ENCODE measurements at regions not wholly inside any gene's neighbourhood (a gene's known extent, or its start where the extent isn't known, plus 50 kb on each side); places are given as distances from the start of the nearest gene placed in this dataset.

DNA sequence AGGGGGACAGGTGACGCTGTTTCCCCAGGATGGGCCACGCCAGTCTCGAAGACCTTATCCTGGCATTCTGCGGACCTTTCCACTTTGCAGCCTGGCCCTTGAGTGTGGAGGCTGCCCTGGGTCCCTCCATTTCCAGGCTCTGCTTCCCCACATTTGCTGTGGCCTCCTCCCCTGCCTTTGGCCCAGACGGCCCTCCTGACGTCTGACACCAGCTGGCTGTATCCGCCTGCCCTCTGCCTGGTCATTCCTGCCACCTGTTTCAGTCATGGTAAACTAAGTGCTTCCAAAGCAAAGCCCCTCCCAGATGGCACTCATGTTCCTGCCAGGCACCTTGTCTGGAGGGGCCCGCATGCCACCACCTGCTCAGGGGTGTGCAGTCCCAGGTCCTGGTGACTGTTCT, 95.1 kb downstream of the ASB1 start:
- Histone ChIP-seq H3K4me3 (ENCODE audit: low read depth in 1 of 2, low read length in 2 of 2) (no peak overlapping the region), H3K27me3 (ENCODE audit: insufficient read depth, low read length, poor library complexity) (no peaks in the 10 kb centered on the region), H4K20me1 (ENCODE audit: insufficient read depth, low read length) (no peaks in the 10 kb centered on the region), H3K27ac (ENCODE audit: low read length) (no peak overlapping the region), H3K4me2 (ENCODE audit: insufficient read depth, low read length) (no peak overlapping the region), H2AFZ (ENCODE audit: low read depth, low read length) (no peak overlapping the region), H3K36me3 (ENCODE audit: insufficient read depth, low read length) (no peaks in the 10 kb centered on the region), H3K9ac (ENCODE audit: low read depth, low read length) (no peak overlapping the region), H3K9me3 (ENCODE audit: insufficient read depth, low read length, severe bottlenecking) (peaks cover 18% of the 10 kb centered on the region), H3K4me1 (ENCODE audit: insufficient read depth, low read length) (no peaks in the 10 kb centered on the region), H3K79me2 (ENCODE audit: insufficient read depth, low read length) (no peaks in the 10 kb centered on the region)
- DNase-seq (no peak), ATAC-seq (ENCODE audit: insufficient read depth, low read depth) (no peak)
- TF ChIP-seq, protein P1, sequence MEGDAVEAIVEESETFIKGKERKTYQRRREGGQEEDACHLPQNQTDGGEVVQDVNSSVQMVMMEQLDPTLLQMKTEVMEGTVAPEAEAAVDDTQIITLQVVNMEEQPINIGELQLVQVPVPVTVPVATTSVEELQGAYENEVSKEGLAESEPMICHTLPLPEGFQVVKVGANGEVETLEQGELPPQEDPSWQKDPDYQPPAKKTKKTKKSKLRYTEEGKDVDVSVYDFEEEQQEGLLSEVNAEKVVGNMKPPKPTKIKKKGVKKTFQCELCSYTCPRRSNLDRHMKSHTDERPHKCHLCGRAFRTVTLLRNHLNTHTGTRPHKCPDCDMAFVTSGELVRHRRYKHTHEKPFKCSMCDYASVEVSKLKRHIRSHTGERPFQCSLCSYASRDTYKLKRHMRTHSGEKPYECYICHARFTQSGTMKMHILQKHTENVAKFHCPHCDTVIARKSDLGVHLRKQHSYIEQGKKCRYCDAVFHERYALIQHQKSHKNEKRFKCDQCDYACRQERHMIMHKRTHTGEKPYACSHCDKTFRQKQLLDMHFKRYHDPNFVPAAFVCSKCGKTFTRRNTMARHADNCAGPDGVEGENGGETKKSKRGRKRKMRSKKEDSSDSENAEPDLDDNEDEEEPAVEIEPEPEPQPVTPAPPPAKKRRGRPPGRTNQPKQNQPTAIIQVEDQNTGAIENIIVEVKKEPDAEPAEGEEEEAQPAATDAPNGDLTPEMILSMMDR (IDR thresholded peaks at IDR 0.05; ENCODE audit: borderline replicate concordance, extremely low read depth, low read length, poor library complexity, severe bottlenecking) = no peak
- no peak for TF ChIP-seq EZH2 (IDR thresholded peaks at IDR 0.05; ENCODE audit: borderline replicate concordance, low read depth, low read length, severe bottlenecking)

DNA sequence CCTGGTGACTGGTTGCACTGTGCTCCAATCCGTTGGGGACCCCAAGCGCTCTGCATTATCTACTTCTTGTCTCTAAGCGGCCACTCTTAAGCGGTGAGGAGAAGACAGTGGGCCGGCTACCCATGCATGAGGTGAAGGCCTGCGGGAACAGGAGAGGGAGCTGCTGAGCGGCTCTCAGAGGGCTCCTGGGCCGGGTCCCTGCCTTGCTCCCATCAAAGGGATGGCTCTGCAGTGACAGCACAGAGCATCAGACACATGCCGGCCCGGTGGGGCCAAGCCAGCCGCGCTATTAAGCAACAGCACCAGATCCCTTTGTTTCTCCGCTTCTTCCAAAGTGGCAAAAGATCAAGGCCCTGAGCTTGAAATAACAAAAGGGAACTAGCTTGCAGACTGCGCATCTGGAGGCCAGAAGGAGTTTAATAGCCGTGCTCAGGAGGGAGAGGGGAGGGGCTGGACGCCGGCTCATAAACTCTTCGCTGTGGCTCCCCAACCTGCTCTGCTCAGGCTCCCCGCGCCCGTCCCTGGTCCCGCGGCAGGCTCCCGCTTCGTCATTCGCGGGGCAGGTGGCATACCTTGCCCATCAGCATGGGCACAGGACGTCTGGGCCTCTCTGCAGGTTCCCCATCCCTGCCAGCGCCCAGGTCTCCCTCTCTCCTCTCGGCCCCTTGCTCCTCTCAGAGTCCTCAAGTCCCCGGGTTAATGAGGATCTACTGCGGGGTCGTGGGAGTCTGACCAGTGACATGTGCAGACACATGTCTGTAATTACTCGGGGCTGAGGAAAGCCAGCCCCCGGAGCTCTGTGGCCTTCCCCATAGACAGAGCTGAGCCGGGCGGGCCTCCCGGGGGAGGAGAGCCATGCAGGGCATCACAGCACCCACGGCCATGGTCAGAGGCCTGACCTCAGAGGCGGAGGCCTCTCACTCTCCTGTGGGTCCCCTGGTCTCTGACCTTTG, 96.7 kb downstream of the ASB1 start:
- TF ChIP-seq, protein P1 (IDR thresholded peaks at IDR 0.05; ENCODE audit: borderline replicate concordance, extremely low read depth, low read length, poor library complexity, severe bottlenecking) = no peak
- no peak for TF ChIP-seq EZH2 (IDR thresholded peaks at IDR 0.05; ENCODE audit: borderline replicate concordance, low read depth, low read length, severe bottlenecking)
- Histone ChIP-seq H3K4me3 (ENCODE audit: low read depth in 1 of 2, low read length in 2 of 2) (no peak overlapping the region), H3K27me3 (ENCODE audit: insufficient read depth, low read length, poor library complexity) (no peaks in the 10 kb centered on the region), H2AFZ (ENCODE audit: low read depth, low read length) (no peak overlapping the region), H3K9ac (ENCODE audit: low read depth, low read length) (no peak overlapping the region), H3K36me3 (ENCODE audit: insufficient read depth, low read length) (no peaks in the 10 kb centered on the region), H3K27ac (ENCODE audit: low read length) (no peak overlapping the region), H3K79me2 (ENCODE audit: insufficient read depth, low read length) (no peaks in the 10 kb centered on the region), H3K4me2 (ENCODE audit: insufficient read depth, low read length) (no peak overlapping the region), H3K9me3 (ENCODE audit: insufficient read depth, low read length, severe bottlenecking) (peaks cover 6% of the 10 kb centered on the region), H3K4me1 (ENCODE audit: insufficient read depth, low read length) (no peaks in the 10 kb centered on the region), H4K20me1 (ENCODE audit: insufficient read depth, low read length) (no peaks in the 10 kb centered on the region)
- ATAC-seq (ENCODE audit: insufficient read depth, low read depth) (no peak), DNase-seq (no peak)

DNA sequence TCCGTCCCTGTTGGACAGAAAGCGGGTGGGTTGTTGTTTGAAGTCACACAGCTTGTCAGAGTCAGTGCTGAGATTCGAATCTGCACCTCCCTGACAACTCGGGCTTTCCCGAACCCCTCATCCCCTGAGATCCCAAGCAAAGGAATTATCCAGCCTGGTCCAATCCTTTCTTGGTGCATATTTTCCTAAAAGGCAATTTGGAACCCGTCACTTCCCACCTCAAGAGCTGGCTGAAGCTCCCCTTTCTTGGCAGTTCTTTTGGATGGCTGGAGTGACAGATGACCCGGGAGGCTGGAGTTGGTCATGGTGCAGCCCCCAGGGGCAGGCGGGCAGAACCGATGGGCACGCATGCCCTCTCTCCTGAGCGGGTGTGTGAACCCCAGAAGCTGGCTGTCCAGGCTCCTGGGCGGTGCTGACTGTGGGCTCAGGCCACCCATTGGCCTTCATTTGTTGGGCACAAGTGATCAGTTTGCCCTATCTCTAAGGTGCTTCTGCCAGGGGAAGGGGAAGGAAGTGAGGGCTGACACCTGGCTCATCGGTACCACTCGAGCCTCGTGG, 97.8 kb downstream of the ASB1 start:
- DNase-seq = no peak
- no peak for ATAC-seq (ENCODE audit: insufficient read depth, low read depth)
- no peak overlapping the region for H3K4me3 ChIP-seq (ENCODE audit: low read depth in 1 of 2, low read length in 2 of 2)
- no peak overlapping the region for H3K27ac ChIP-seq (ENCODE audit: low read length)
- peaks cover 3% of the 10 kb centered on the region for H3K27me3 ChIP-seq (ENCODE audit: insufficient read depth, low read length, poor library complexity)
- no peaks in the 10 kb centered on the region for H3K9me3 ChIP-seq (ENCODE audit: insufficient read depth, low read length, severe bottlenecking)
- no peaks in the 10 kb centered on the region for H3K4me1 ChIP-seq (ENCODE audit: insufficient read depth, low read length)
- H4K20me1 ChIP-seq (ENCODE audit: insufficient read depth, low read length) = no peaks in the 10 kb centered on the region
- no peak overlapping the region for H3K4me2 ChIP-seq (ENCODE audit: insufficient read depth, low read length)
- no peaks in the 10 kb centered on the region for H3K36me3 ChIP-seq (ENCODE audit: insufficient read depth, low read length)
- H2AFZ ChIP-seq (ENCODE audit: low read depth, low read length) = no peak overlapping the region
- TF ChIP-seq, protein P1 (IDR thresholded peaks at IDR 0.05; ENCODE audit: borderline replicate concordance, extremely low read depth, low read length, poor library complexity, severe bottlenecking) = no peak
- TF ChIP-seq EZH2 (IDR thresholded peaks at IDR 0.05; ENCODE audit: borderline replicate concordance, low read depth, low read length, severe bottlenecking) = no peak
- no peak overlapping the region for H3K9ac ChIP-seq (ENCODE audit: low read depth, low read length)
- no peaks in the 10 kb centered on the region for H3K79me2 ChIP-seq (ENCODE audit: insufficient read depth, low read length)

Data from DND-41 (cell line).